Memory B cell (primary cell): ENCODE measurements at regions not wholly inside any gene's neighbourhood (a gene's known extent, or its start where the extent isn't known, plus 50 kb on each side); places are given as distances from the start of the nearest gene placed in this dataset.
"Not testable (repeated sequence)": the region's sequence is repeated elsewhere in the genome, so short reads cannot be mapped to it uniquely, and the experiment has no call there.

ENCODE experiments used
- ATAC-seq: fragments of 150-1000 bp; cut with Tn5 transposase; 2 replicates; pipeline ENCODE4 v1.10.0; 2021; ENCODE audit warnings: low read depth, mild to moderate bottlenecking, moderate library complexity
- DNase-seq, 2 donors: peaks; one replicate each; pipeline ENCODE4 v3.0.0; 2022; ENCODE audit warnings: low spot score in 2 of 2
- H3K27ac Mint-ChIP-seq: one replicate; pipeline ENCODE4 v1.8.0; 2022; ENCODE audit warnings: mild to moderate bottlenecking, moderate library complexity, mixed read lengths
- H3K27me3 Mint-ChIP-seq: one replicate; pipeline ENCODE4 v1.8.0; 2022; ENCODE audit warnings: mixed read lengths
- H3K36me3 Mint-ChIP-seq: one replicate; pipeline ENCODE4 v1.8.0; 2022; ENCODE audit warnings: mild to moderate bottlenecking, mixed read lengths
- H3K4me1 Mint-ChIP-seq: one replicate; pipeline ENCODE4 v1.8.0; 2022; ENCODE audit warnings: mixed read lengths
- H3K4me3 Mint-ChIP-seq: one replicate; pipeline ENCODE4 v1.8.0; 2022; ENCODE audit warnings: mild to moderate bottlenecking, moderate library complexity, mixed read lengths
- H3K9me3 Mint-ChIP-seq: one replicate; pipeline ENCODE4 v1.8.0; 2022; ENCODE audit warnings: mixed read lengths

DNA sequence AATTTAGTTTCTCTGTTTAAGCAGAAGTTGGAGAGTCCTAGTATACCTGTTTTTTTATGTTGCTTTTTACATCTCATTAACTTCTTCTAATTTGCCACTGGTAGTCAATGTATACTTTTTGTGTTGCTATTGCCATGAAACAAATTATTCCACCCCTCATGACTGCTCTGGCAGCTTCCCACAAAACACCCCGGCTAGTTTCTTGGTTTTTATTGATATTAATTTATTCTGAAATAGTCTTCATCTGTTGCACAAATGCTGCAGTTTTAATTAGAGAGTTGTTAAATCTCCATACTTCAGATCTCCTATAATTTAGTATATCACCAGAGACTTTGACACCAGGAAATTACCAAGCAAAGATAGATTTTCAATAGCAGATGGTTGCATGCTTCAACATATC lies 1159.3 kb upstream of the PRR20A start:
- Mint-ChIP-seq H3K27me3 (no peaks in the 10 kb centered on the region), H3K9me3 (no peaks in the 10 kb centered on the region), H3K4me1 (no peaks in the 10 kb centered on the region), H3K4me3 (no peak overlapping the region), H3K36me3 (no peaks in the 10 kb centered on the region), H3K27ac (no peak overlapping the region)
- DNase-seq (no peak), ATAC-seq (no peak)

DNA sequence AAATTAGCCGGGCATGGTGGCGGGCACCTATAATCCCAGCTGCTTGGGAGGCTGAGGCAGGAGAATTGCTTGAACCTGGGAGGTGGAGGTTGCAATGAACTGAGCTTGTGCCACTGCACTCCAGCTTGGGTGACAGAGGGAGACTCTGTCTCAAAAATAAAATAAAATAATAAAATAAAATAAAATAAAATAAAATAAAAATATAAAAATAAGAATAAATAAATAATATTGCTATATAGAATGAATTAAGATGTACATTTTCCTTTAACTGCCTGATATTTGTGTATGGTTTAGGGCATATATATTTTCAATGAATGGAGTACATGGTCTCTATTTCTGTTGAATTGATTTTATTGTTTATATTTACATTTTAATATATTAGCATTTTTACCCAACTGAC lies 1156.7 kb upstream of the PRR20A start:
- H3K27me3 Mint-ChIP-seq, DNase-seq, ATAC-seq, H3K4me3 Mint-ChIP-seq, H3K27ac Mint-ChIP-seq, H3K9me3 Mint-ChIP-seq, H3K4me1 Mint-ChIP-seq, H3K36me3 Mint-ChIP-seq: not testable (repeated sequence)

DNA sequence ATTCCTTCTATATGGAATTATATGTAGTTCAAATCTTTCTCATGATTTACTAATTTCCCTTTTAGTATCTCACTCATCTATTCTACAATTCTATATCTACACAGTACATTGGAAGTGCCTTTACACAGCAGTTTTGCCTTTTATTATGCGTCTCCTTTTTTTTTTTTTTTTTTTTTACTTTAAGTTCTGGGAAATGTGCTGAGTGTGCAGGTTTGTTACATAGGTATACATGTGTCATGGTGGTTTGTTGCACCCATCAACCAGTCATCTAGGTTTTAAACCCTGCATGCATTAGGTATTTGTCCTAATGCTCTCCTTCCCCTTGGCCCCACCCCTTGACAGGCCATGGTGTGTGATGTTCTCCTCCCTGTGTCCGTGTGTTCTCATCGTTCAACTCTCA lies 1150.1 kb upstream of the PRR20A start:
- ATAC-seq: no peak
- DNase-seq: no peak
- Mint-ChIP-seq H3K27me3 (no peaks in the 10 kb centered on the region), H3K9me3 (peaks cover 3% of the 10 kb centered on the region), H3K4me3 (no peak overlapping the region), H3K27ac (no peak overlapping the region), H3K4me1 (no peaks in the 10 kb centered on the region), H3K36me3 (no peaks in the 10 kb centered on the region)

- no peaks in the 10 kb centered on the region for H3K36me3 Mint-ChIP-seq
- H3K27ac Mint-ChIP-seq: no peak overlapping the region
- ATAC-seq (no peak), DNase-seq (no peak)
- no peaks in the 10 kb centered on the region for H3K27me3 Mint-ChIP-seq
- no peaks in the 10 kb centered on the region for H3K4me1 Mint-ChIP-seq
- H3K9me3 Mint-ChIP-seq: peaks cover 3% of the 10 kb centered on the region
- H3K4me3 Mint-ChIP-seq: no peak overlapping the region
Observed at GRCh38 chr13:55991666-55992065, 1149.1 kb upstream of the PRR20A start.

DNA sequence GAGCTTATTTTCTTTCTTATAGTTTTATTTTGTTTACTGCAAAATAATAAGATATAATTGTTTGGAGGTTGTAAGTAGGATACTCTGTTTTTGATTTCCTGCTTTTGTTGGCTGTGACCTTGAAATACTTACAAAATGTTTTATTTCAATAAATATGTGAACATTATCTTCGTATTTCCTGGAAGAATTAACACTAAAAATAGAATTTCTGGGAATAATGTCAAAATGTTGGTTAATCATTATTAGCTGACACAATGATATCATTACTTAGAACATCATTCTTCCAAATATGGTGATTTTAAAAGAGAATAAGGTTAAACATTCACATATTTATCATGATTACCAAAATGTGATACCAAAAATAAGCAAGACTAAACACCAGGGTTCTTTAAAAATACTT lies 1148.6 kb upstream of the PRR20A start:
- Mint-ChIP-seq H3K27me3 (no peaks in the 10 kb centered on the region), H3K9me3 (peaks cover 4% of the 10 kb centered on the region), H3K4me1 (no peaks in the 10 kb centered on the region), H3K36me3 (no peaks in the 10 kb centered on the region), H3K27ac (no peak overlapping the region), H3K4me3 (no peak overlapping the region)
- DNase-seq (no peak), ATAC-seq (no peak)

DNA sequence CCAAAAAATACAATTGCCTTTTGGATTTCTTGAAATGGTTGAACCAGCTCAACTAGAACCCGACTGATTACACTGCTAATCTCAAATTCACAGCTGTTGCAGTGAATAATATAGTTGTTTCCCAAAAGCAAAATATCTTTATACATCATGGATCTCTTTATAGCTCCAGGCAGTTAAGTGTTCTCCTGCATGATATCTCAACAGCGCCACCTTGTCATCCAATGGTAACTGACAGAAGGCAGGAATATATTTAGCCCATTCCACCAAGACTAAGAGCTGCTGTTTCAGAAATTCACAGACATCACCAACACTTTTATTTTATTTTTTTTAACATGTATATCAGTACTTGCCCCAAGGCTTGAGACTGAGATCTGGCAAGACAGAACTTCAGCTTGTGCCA lies 1141.0 kb upstream of the PRR20A start:
- ATAC-seq: no peak
- H3K4me1 Mint-ChIP-seq: no peaks in the 10 kb centered on the region

DNA sequence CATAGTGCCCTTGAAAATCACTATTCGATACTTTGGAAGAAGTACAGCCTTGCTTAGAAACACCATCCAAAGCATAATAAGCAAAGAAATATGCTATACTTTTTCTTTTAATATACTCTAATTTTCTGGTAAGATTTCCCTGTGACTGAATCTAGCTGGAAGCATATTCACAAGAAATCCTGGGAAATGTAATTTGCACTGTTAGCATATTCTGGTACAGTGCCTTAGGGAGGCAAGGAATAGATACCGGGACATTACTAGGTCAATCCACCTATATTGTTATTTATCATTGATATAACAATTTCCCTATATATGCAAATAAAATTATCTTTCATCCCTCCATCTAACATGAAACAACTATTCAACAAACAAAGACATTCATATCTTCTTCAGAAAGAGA lies 1131.3 kb upstream of the PRR20A start:
- Mint-ChIP-seq H3K27me3 (no peaks in the 10 kb centered on the region), H3K27ac (no peak overlapping the region), H3K4me1 (no peaks in the 10 kb centered on the region), H3K9me3 (no peaks in the 10 kb centered on the region), H3K36me3 (no peaks in the 10 kb centered on the region), H3K4me3 (no peak overlapping the region)
- ATAC-seq (no peak), DNase-seq (no peak)

More for the DNA sequence above, 1141.0 kb upstream of the PRR20A start:
- H3K9me3 Mint-ChIP-seq: peaks cover 3% of the 10 kb centered on the region
- H3K36me3 Mint-ChIP-seq: no peaks in the 10 kb centered on the region
- no peak for DNase-seq
- no peaks in the 10 kb centered on the region for H3K27me3 Mint-ChIP-seq
- no peak overlapping the region for H3K4me3 Mint-ChIP-seq
- H3K27ac Mint-ChIP-seq: no peak overlapping the region

GRCh38 chr13:56012644-56013043 lies 1128.1 kb upstream of the PRR20A start:
- peaks cover 4% of the 10 kb centered on the region for H3K9me3 Mint-ChIP-seq
- H3K36me3 Mint-ChIP-seq: no peaks in the 10 kb centered on the region
- no peak for ATAC-seq
- no peak for DNase-seq
- H3K4me1 Mint-ChIP-seq: no peaks in the 10 kb centered on the region
- H3K4me3 Mint-ChIP-seq: no peak overlapping the region
- H3K27me3 Mint-ChIP-seq: no peaks in the 10 kb centered on the region
- H3K27ac Mint-ChIP-seq: no peak overlapping the region

GRCh38 chr13:56015919-56016318 lies 1124.8 kb upstream of the PRR20A start:
- no peak overlapping the region for H3K27ac Mint-ChIP-seq
- DNase-seq (no peak), ATAC-seq (no peak)
- H3K4me1 Mint-ChIP-seq: no peaks in the 10 kb centered on the region
- H3K27me3 Mint-ChIP-seq: no peaks in the 10 kb centered on the region
- no peak overlapping the region for H3K4me3 Mint-ChIP-seq
- H3K9me3 Mint-ChIP-seq: peaks cover 8% of the 10 kb centered on the region
- H3K36me3 Mint-ChIP-seq: no peaks in the 10 kb centered on the region

DNA sequence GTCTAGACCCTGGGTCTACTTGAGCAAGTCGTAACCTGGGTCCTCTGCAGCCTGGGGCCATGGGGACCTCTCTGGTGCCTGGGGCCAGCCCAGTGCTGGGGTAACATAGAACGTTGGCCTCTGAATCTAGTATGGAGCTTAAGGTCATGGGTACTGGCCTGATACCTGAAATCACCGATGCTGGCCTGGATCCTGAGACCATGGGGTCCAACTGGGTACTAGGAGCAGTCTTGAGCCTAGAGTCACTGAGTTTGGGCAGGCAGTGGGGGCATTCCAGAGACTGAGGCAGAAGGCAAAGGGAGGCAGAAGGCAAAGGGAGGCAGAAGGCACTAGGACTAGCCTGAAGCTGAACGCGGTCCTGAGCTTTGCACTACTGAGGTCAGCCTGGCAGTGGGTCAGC lies 1121.1 kb upstream of the PRR20A start:
- peaks cover 11% of the 10 kb centered on the region for H3K9me3 Mint-ChIP-seq
- DNase-seq: no peak
- no peaks in the 10 kb centered on the region for H3K36me3 Mint-ChIP-seq
- no peak overlapping the region for H3K4me3 Mint-ChIP-seq
- H3K27ac Mint-ChIP-seq: no peak overlapping the region
- no peak for ATAC-seq
- no peaks in the 10 kb centered on the region for H3K27me3 Mint-ChIP-seq
- H3K4me1 Mint-ChIP-seq: no peaks in the 10 kb centered on the region

DNA sequence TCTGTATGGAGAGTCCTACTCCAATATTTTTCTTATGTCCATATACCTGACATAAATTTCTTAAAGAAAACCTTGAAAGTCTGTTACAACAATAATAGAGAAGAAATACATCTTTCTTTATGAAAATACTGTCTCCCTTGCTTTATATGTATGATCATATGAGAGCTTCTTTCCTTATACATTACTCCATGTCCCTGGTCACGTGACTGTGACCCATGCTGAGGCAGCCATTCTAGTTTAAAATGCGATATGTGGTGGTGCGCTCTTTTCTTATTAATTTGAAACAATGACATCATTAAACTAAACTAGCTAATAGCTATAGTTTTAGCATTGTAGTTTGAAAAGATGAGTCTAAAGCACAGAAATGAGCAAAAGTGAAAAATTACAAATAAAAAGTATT lies 1120.3 kb upstream of the PRR20A start:
- no peaks in the 10 kb centered on the region for H3K27me3 Mint-ChIP-seq
- no peak for ATAC-seq
- H3K9me3 Mint-ChIP-seq: peaks cover 7% of the 10 kb centered on the region

GRCh38 chr13:56039992-56040391 lies 1100.7 kb upstream of the PRR20A start:
- Mint-ChIP-seq H3K27me3 (no peaks in the 10 kb centered on the region), H3K9me3 (peaks cover 15% of the 10 kb centered on the region), H3K27ac (no peak overlapping the region)

More for the DNA sequence above, 1120.3 kb upstream of the PRR20A start:
- no peak for DNase-seq
- H3K4me3 Mint-ChIP-seq: no peak overlapping the region
- no peaks in the 10 kb centered on the region for H3K4me1 Mint-ChIP-seq
- H3K27ac Mint-ChIP-seq: no peak overlapping the region
- H3K36me3 Mint-ChIP-seq: no peaks in the 10 kb centered on the region

DNA sequence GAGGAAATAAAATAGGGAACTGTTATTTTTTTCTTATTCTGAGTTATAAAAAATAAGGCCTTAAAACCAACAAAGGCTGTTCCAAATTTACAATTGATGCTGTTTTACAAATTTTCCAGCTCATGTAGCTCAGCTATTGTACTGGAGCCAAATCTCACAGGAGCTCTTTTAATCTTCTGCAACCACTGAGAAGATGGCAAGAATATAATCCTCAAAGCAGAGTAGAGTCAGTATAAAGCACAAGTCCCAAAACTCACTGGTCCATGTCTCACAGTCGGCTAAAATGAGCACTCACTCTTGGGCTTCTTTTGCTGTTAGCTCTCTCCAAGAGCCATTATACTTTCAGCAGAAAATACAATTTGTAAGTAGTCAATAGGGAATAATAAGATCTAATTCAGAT lies 1074.4 kb upstream of the PRR20A start:
- Mint-ChIP-seq H3K4me3 (no peak overlapping the region), H3K9me3 (peaks cover 3% of the 10 kb centered on the region), H3K36me3 (no peaks in the 10 kb centered on the region), H3K27ac (no peak overlapping the region), H3K4me1 (no peaks in the 10 kb centered on the region), H3K27me3 (no peaks in the 10 kb centered on the region)
- ATAC-seq (no peak), DNase-seq (no peak)

More at GRCh38 chr13:56039992-56040391, 1100.7 kb upstream of the PRR20A start:
- no peaks in the 10 kb centered on the region for H3K4me1 Mint-ChIP-seq
- ATAC-seq (no peak), DNase-seq (no peak)
- H3K36me3 Mint-ChIP-seq: no peaks in the 10 kb centered on the region
- H3K4me3 Mint-ChIP-seq: no peak overlapping the region

DNA sequence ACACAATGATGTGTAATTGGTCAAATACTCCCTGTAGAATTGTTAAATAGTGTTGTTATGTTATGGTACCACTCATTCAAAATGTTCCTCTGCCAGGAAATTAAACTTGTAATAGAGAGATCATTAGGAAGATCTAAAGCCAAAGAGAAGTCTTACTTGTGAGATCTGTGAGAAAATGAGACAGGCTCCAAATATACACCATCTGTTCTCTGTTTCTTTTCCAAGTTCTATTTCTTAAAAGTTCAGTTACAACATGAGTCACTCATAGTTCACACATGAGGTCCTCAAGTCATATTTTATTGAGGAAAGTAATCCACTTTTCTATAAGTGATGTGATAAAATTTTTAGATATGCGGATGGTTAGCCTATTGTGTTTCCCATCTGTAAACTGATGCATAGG lies 1038.1 kb upstream of the PRR20A start:
- ATAC-seq: no peak

GRCh38 chr13:56110751-56111150 lies 1030.0 kb upstream of the PRR20A start:
- DNase-seq (no peak), ATAC-seq (no peak)
- H3K27me3 Mint-ChIP-seq: no peaks in the 10 kb centered on the region
- no peak overlapping the region for H3K4me3 Mint-ChIP-seq
- H3K27ac Mint-ChIP-seq: no peak overlapping the region
- H3K4me1 Mint-ChIP-seq: no peaks in the 10 kb centered on the region
- no peaks in the 10 kb centered on the region for H3K36me3 Mint-ChIP-seq
- peaks cover 20% of the 10 kb centered on the region for H3K9me3 Mint-ChIP-seq

More for the DNA sequence above, 1038.1 kb upstream of the PRR20A start:
- Mint-ChIP-seq H3K4me1 (no peaks in the 10 kb centered on the region), H3K27me3 (no peaks in the 10 kb centered on the region), H3K36me3 (no peaks in the 10 kb centered on the region), H3K9me3 (peaks cover 5% of the 10 kb centered on the region), H3K4me3 (no peak overlapping the region), H3K27ac (no peak overlapping the region)
- no peak for DNase-seq

DNA sequence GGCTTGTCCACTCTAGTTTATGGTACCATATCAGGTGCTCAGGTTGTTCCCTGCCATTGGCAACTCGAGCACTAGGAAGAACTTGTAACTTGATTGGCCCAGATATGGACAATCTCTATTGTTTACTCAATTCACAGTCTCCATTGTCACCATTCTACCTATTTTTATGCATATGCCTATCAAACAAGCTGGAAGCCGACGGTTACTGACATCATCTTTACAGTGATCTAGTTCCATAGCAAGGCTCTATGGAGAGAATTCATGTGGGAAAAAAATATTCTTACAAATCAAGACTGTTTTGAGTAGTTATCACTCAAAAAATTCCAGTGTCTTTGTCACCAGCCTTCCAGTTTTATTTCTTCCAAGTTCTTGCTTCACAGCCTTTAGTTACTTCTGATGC lies 1006.2 kb upstream of the PRR20A start:
- H3K9me3 Mint-ChIP-seq: peaks cover 1% of the 10 kb centered on the region
- H3K4me1 Mint-ChIP-seq: no peaks in the 10 kb centered on the region
- no peak for DNase-seq
- ATAC-seq: no peak
- no peak overlapping the region for H3K27ac Mint-ChIP-seq
- H3K27me3 Mint-ChIP-seq: no peaks in the 10 kb centered on the region
- H3K36me3 Mint-ChIP-seq: no peaks in the 10 kb centered on the region
- no peak overlapping the region for H3K4me3 Mint-ChIP-seq
